ENCODE measurements at regions not wholly inside any gene's neighbourhood (a gene's known extent, or its start where the extent isn't known, plus 50 kb on each side); places are given as distances from the start of the nearest gene placed in this dataset.
"Not testable (repeated sequence)": the region's sequence is repeated elsewhere in the genome, so short reads cannot be mapped to it uniquely, and the experiment has no call there.

- DNase-seq = no peak
These were observed 377.3 kb upstream of the NFIA start for GRCh38 chr1:60705026-60705425.

DNA sequence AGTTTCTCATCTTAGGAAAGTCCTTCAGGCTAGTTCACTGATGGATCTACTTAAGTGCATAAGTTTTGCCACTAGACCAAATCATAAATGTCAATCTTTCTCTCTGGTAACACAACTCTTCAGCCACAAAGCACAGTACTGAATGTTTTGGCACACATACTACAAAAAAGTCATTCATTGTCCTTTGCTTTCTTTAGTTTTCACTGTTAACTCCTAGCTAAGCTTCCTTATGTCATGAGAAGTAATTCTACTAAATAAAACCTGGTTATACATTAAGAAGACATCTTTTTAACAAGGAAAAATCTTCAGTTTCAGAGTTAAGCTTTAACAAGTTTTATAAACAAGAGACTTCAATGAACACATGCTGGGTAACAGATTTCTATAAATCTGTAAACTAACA, 379.2 kb upstream of the NFIA start:
- DNase-seq = no peak

- DNase-seq = no peak
These were observed 383.0 kb upstream of the NFIA start for GRCh38 chr1:60699325-60699724.

- peak; percentile 26 to 29 for DNase-seq
These were observed 385.0 kb upstream of the NFIA start for GRCh38 chr1:60697204-60697994.

DNA sequence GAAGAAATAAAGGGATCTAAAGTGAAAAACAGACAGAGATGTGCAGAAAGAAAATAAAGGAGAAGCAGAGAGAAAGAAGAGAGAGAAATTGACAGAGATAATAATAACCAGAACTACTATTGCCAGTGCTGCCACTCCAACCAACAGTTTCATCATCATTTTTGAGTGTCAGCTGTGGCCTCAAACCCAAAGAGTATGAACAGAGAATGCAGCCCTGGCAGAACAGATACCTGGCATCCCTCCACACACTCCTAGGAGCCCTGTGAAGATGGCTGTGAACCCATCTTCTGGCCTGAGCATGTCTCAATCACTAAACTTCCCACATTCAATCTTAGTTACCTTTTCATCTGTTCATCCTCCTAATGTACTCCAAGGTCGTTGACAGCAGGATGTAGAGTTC, 385.8 kb upstream of the NFIA start:
- no peak for DNase-seq

DNA sequence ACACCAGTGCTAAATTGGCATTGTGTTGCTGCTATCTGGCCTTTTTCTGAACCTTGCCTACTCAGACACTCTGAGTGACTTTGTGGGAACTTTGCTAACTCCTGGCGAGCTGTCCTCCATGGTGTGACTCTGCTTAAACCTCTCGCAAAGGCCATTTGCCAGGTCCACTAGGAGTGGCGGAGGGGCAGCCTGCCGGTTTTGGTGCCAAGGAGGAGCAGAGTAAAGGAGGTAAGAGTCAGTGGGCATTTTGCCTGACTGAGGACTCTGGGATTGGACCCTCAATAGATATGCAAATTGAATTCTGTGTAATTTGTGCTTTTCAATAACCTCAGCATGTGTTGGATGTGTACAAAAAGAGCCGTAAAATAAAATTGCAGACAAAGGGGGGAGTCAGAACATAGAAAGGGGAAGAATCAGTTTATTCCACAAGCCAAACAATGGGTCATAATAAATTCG, 386.6 kb upstream of the NFIA start:
- no peak for DNase-seq

- no peak for DNase-seq
These were observed 387.4 kb upstream of the NFIA start for GRCh38 chr1:60694980-60695379.

- DNase-seq = no peak
These were observed 390.3 kb upstream of the NFIA start for GRCh38 chr1:60692031-60692430.

- not testable (repeated sequence) for DNase-seq
These were observed 394.1 kb upstream of the NFIA start for GRCh38 chr1:60688221-60688620.

GRCh38 chr1:60681095-60681860, 401.1 kb upstream of the NFIA start:
- no peak for DNase-seq

GRCh38 chr1:60679524-60680375, 402.6 kb upstream of the NFIA start:
- no peak for DNase-seq

- DNase-seq = no peak
These were observed 403.6 kb upstream of the NFIA start for GRCh38 chr1:60678802-60679201.

DNA sequence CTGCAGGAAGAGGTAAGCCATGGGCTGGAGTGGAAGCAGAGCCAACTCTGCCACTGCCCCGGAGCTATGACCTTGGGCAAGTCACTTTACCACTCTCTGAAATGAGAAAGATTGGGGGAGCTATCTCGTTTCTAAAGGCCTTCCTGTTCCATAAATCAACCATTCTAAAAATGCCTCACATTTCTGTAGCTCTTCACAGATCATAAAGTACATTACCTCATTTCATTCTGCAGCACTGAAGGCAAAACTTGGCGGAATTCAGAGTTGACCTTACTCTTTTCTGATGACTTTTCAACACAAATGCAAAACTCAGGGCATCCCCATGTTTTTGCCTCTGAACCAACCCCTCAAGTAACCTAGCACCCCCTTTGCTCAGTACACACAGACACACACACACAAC, 404.0 kb upstream of the NFIA start:
- DNase-seq = no peak

GRCh38 chr1:60672449-60672848, 409.9 kb upstream of the NFIA start:
- DNase-seq = no peak

- DNase-seq = no peak
These were observed 412.1 kb upstream of the NFIA start for GRCh38 chr1:60670302-60670701.

DNA sequence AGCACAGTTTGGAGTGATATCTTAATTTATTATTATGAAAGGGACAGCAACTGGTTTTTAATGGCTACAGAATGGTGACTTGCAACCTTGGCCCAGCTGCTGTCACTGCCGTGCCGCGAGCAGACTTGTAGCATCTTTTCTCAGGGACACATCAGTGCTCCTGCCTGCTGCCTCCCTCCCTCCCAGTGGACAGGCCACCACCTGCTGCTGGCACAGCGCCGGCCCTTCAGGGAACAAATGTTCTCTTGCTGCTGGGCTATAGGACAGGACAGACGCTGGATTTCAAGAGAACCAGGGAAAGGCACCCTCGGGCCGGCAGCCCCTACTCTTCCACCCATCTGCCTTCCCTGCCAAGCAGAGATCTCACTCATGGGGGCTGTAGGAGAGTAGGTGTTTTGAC, 413.8 kb upstream of the NFIA start:
- peak; percentile 79 to 88 for DNase-seq

DNA sequence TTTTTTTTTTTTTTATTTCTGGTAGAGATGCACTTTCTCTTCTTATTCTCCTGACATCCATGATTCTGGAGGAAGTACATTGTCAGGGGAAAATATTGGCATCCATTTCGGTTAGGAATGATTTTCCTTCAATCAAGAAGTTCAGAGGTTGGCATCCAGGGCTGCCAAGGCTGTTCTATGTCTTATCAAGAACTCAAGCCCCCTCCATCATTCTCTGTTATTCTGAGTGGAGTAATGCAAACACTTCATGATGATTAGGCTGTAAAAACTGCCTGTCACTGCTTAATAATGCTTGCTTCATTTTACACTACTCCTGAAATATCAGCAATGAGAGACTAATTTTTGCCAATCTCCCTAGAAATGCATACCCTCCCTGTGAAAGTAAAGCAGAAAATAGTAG, 417.1 kb upstream of the NFIA start:
- DNase-seq = no peak

GRCh38 chr1:60664086-60664625, 418.2 kb upstream of the NFIA start:
- no peak for DNase-seq

GRCh38 chr1:60662486-60663044, 419.8 kb upstream of the NFIA start:
- DNase-seq = peak in 1 of 2 experiments; percentile 27

GRCh38 chr1:60657926-60658325, 424.4 kb upstream of the NFIA start:
- no peak for DNase-seq

GRCh38 chr1:60655679-60656355, 426.5 kb upstream of the NFIA start:
- DNase-seq = no peak

DNA sequence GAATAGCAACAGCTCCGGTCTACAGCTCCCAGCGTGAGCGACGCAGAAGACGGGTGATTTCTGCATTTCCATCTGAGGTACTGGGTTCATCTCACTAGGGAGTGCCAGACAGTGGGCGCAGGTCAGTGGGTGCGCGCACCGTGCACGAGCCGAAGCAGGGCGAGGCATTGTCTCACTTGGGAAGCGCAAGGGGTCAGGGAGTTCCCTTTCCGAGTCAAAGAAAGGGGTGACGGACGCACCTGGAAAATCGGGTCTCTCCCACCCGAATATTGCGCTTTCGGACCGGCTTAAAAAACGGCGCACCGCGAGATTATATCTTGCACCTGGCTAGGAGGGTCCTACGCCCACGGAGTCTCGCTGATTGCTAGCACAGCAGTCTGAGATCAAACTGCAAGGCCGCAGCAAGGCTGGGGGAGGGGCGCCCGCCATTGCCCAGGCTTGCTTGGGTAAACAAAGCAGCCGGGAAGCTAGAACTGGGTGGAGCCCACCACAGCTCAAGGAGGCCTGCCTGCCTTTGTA, 442.3 kb upstream of the NFIA start:
- peak in 1 of 2 experiments; percentile 32 for DNase-seq
